ENCODE measurements at regions not wholly inside any gene's neighbourhood (a gene's known extent, or its start where the extent isn't known, plus 50 kb on each side); places are given as distances from the start of the nearest gene placed in this dataset.

- no peaks in the 10 kb centered on the region for H3K36me3 ChIP-seq (ENCODE audit: low read depth)
- no peak overlapping the region for H3K27ac ChIP-seq (ENCODE audit: poor library complexity, severe bottlenecking)
Observed at GRCh38 chr2:76280686-76281085, 570.0 kb upstream of the GCFC2 start.

GRCh38 chr2:76279142-76279541, 568.4 kb upstream of the GCFC2 start:
- no peaks in the 10 kb centered on the region for H3K4me1 ChIP-seq (ENCODE audit: insufficient read depth, poor library complexity, severe bottlenecking)
- no peaks in the 10 kb centered on the region for H3K27me3 ChIP-seq (ENCODE audit: insufficient read depth, poor library complexity, severe bottlenecking)
- no peak overlapping the region for H3K27ac ChIP-seq (ENCODE audit: poor library complexity, severe bottlenecking)
- H3K9me3 ChIP-seq (ENCODE audit: severe bottlenecking): no peaks in the 10 kb centered on the region
- H3K4me3 ChIP-seq (ENCODE audit: severe bottlenecking): no peak overlapping the region
- no peaks in the 10 kb centered on the region for H3K36me3 ChIP-seq (ENCODE audit: low read depth)
- DNase-seq (ENCODE audit: low spot score): no peak
- no peak for ATAC-seq (ENCODE audit: low read depth)
- TF ChIP-seq, protein P1, sequence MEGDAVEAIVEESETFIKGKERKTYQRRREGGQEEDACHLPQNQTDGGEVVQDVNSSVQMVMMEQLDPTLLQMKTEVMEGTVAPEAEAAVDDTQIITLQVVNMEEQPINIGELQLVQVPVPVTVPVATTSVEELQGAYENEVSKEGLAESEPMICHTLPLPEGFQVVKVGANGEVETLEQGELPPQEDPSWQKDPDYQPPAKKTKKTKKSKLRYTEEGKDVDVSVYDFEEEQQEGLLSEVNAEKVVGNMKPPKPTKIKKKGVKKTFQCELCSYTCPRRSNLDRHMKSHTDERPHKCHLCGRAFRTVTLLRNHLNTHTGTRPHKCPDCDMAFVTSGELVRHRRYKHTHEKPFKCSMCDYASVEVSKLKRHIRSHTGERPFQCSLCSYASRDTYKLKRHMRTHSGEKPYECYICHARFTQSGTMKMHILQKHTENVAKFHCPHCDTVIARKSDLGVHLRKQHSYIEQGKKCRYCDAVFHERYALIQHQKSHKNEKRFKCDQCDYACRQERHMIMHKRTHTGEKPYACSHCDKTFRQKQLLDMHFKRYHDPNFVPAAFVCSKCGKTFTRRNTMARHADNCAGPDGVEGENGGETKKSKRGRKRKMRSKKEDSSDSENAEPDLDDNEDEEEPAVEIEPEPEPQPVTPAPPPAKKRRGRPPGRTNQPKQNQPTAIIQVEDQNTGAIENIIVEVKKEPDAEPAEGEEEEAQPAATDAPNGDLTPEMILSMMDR (IDR thresholded peaks at IDR 0.05; ENCODE audit: poor library complexity, severe bottlenecking): no peak

More at GRCh38 chr2:76280686-76281085, 570.0 kb upstream of the GCFC2 start:
- no peaks in the 10 kb centered on the region for H3K4me1 ChIP-seq (ENCODE audit: insufficient read depth, poor library complexity, severe bottlenecking)
- no peaks in the 10 kb centered on the region for H3K27me3 ChIP-seq (ENCODE audit: insufficient read depth, poor library complexity, severe bottlenecking)
- TF ChIP-seq, protein P1 (IDR thresholded peaks at IDR 0.05; ENCODE audit: poor library complexity, severe bottlenecking): no peak
- ATAC-seq (ENCODE audit: low read depth) (no peak), DNase-seq (ENCODE audit: low spot score) (no peak)
- H3K4me3 ChIP-seq (ENCODE audit: severe bottlenecking): no peak overlapping the region
- no peaks in the 10 kb centered on the region for H3K9me3 ChIP-seq (ENCODE audit: severe bottlenecking)

DNA sequence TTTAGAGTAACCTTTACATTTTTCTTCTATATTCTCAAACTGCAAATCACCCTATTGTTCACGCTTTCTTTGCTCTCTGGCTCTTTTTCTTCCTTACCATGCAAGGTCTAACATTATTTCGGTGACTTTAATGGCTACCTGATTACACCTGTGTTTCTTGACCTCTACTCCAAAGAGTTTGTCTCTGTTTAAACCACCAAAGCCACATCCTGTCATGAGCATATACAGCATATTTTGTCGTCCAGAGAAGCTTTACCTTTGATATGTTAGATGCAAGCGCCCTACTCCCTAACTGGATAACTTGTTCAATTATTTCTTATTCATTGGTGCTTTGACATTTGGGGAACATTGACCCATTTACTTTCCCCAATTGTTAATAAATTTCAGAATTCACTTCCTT, 565.1 kb upstream of the GCFC2 start:
- no peaks in the 10 kb centered on the region for H3K36me3 ChIP-seq (ENCODE audit: low read depth)
- no peak overlapping the region for H3K4me3 ChIP-seq (ENCODE audit: severe bottlenecking)
- TF ChIP-seq, protein P1 (IDR thresholded peaks at IDR 0.05; ENCODE audit: poor library complexity, severe bottlenecking): no peak
- no peaks in the 10 kb centered on the region for H3K9me3 ChIP-seq (ENCODE audit: severe bottlenecking)
- DNase-seq (ENCODE audit: low spot score): no peak
- no peaks in the 10 kb centered on the region for H3K4me1 ChIP-seq (ENCODE audit: insufficient read depth, poor library complexity, severe bottlenecking)
- H3K27ac ChIP-seq (ENCODE audit: poor library complexity, severe bottlenecking): no peak overlapping the region
- H3K27me3 ChIP-seq (ENCODE audit: insufficient read depth, poor library complexity, severe bottlenecking): no peaks in the 10 kb centered on the region
- ATAC-seq (ENCODE audit: low read depth): no peak

DNA sequence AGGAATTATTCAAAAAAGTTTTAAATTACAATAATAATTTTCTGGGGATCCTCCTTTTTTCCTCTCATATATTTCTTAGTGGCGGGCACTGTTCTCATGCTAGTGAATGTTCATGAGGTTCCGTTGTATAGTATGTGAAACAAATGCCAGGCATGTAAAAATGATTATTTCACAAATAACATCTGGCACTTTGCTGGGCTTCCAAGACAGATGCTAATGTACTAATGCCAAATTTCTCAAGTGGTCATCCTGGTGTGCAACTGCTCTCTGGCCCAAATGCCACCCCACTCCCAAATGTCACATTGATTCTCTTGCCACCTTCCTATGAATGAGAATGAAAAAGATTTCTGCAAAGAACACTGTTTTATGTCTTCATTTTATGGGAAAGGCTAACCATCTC, 564.0 kb upstream of the GCFC2 start:
- no peak for ATAC-seq (ENCODE audit: low read depth)
- TF ChIP-seq, protein P1 (IDR thresholded peaks at IDR 0.05; ENCODE audit: poor library complexity, severe bottlenecking): no peak
- no peaks in the 10 kb centered on the region for H3K36me3 ChIP-seq (ENCODE audit: low read depth)

GRCh38 chr2:76274160-76274559, 563.4 kb upstream of the GCFC2 start:
- H3K36me3 ChIP-seq (ENCODE audit: low read depth): no peaks in the 10 kb centered on the region
- ATAC-seq (ENCODE audit: low read depth): no peak
- no peaks in the 10 kb centered on the region for H3K9me3 ChIP-seq (ENCODE audit: severe bottlenecking)
- no peaks in the 10 kb centered on the region for H3K27me3 ChIP-seq (ENCODE audit: insufficient read depth, poor library complexity, severe bottlenecking)
- no peaks in the 10 kb centered on the region for H3K4me1 ChIP-seq (ENCODE audit: insufficient read depth, poor library complexity, severe bottlenecking)
- H3K4me3 ChIP-seq (ENCODE audit: severe bottlenecking): no peak overlapping the region
- H3K27ac ChIP-seq (ENCODE audit: poor library complexity, severe bottlenecking): no peak overlapping the region
- no peak for DNase-seq (ENCODE audit: low spot score)
- TF ChIP-seq, protein P1 (IDR thresholded peaks at IDR 0.05; ENCODE audit: poor library complexity, severe bottlenecking): no peak

More for the DNA sequence above, 564.0 kb upstream of the GCFC2 start:
- no peak overlapping the region for H3K4me3 ChIP-seq (ENCODE audit: severe bottlenecking)
- no peaks in the 10 kb centered on the region for H3K4me1 ChIP-seq (ENCODE audit: insufficient read depth, poor library complexity, severe bottlenecking)
- no peak for DNase-seq (ENCODE audit: low spot score)
- no peaks in the 10 kb centered on the region for H3K9me3 ChIP-seq (ENCODE audit: severe bottlenecking)
- no peaks in the 10 kb centered on the region for H3K27me3 ChIP-seq (ENCODE audit: insufficient read depth, poor library complexity, severe bottlenecking)
- no peak overlapping the region for H3K27ac ChIP-seq (ENCODE audit: poor library complexity, severe bottlenecking)
